ES-I3 (cell line): ENCODE measurements at regions not wholly inside any gene's neighbourhood (a gene's known extent, or its start where the extent isn't known, plus 50 kb on each side); places are given as distances from the start of the nearest gene placed in this dataset.
"Not testable (repeated sequence)": the region's sequence is repeated elsewhere in the genome, so short reads cannot be mapped to it uniquely, and the experiment has no call there.

Source experiments
- H3K36me3 ChIP-seq: 2 replicates; pipeline ENCODE4 v1.6.1; 2013; ENCODE audit warnings: mild to moderate bottlenecking, low read length, control low read depth, moderate library complexity; ENCODE audit not compliant: insufficient read depth
- H3K4me1 ChIP-seq: 2 replicates; pipeline ENCODE4 v1.6.1; 2013; ENCODE audit warnings: mild to moderate bottlenecking, control low read depth, low read length; ENCODE audit not compliant: insufficient read depth
- H3K9ac ChIP-seq: 2 replicates; pipeline ENCODE4 v1.6.1; 2013; ENCODE audit warnings: low read depth, mild to moderate bottlenecking, low read length, moderate library complexity
- H3K9me3 ChIP-seq: 2 replicates; pipeline ENCODE4 v1.6.1; 2013; ENCODE audit warnings: mild to moderate bottlenecking, low read length, moderate library complexity; ENCODE audit not compliant: control insufficient read depth, insufficient read depth

- no peaks in the 10 kb centered on the region for H3K9me3 ChIP-seq
- no peaks in the 10 kb centered on the region for H3K36me3 ChIP-seq
- H3K9ac ChIP-seq = no peak overlapping the region
- no peaks in the 10 kb centered on the region for H3K4me1 ChIP-seq
These were observed 82.8 kb downstream of the DISP1 start for GRCh38 chr1:222897527-222898190.

- no peaks in the 10 kb centered on the region for H3K9me3 ChIP-seq
- no peaks in the 10 kb centered on the region for H3K36me3 ChIP-seq
- H3K4me1 ChIP-seq = no peaks in the 10 kb centered on the region
- no peak overlapping the region for H3K9ac ChIP-seq
These were observed 83.3 kb downstream of the DISP1 start for GRCh38 chr1:222898191-222898527.

- Histone ChIP-seq H3K4me1 (no peaks in the 10 kb centered on the region), H3K9ac (no peak overlapping the region), H3K36me3 (no peaks in the 10 kb centered on the region), H3K9me3 (no peaks in the 10 kb centered on the region)
These were observed 84.6 kb downstream of the DISP1 start for GRCh38 chr1:222899471-222899870.

GRCh38 chr1:222904451-222904850, 89.6 kb downstream of the DISP1 start:
- no peaks in the 10 kb centered on the region for H3K36me3 ChIP-seq
- no peaks in the 10 kb centered on the region for H3K9me3 ChIP-seq
- no peaks in the 10 kb centered on the region for H3K4me1 ChIP-seq
- H3K9ac ChIP-seq = no peak overlapping the region

DNA sequence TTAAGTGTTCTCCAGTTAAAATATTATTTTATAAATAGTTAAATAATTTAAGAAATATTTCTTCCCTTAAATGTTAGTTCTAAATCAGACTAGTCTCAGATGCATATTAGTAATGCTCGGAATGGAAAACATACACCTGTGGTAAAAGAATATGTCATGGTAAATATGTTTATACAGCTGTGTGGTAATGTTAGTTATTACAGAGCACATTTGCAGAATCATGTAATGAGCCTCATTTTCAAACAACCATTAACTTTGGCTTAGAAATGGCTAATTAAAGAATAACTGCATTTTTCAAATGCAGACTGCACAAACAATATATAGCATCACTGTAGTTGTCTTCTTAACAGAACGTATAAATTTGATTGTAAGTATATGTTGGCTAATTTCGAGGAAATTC, 90.3 kb downstream of the DISP1 start:
- Histone ChIP-seq H3K9me3 (no peaks in the 10 kb centered on the region), H3K36me3 (no peaks in the 10 kb centered on the region)

GRCh38 chr1:222906271-222906739, 91.5 kb downstream of the DISP1 start:
- H3K4me1 ChIP-seq, H3K9ac ChIP-seq, H3K9me3 ChIP-seq, H3K36me3 ChIP-seq: not testable (repeated sequence)

More for the DNA sequence above, 90.3 kb downstream of the DISP1 start:
- Histone ChIP-seq H3K4me1 (no peaks in the 10 kb centered on the region), H3K9ac (no peak overlapping the region)

DNA sequence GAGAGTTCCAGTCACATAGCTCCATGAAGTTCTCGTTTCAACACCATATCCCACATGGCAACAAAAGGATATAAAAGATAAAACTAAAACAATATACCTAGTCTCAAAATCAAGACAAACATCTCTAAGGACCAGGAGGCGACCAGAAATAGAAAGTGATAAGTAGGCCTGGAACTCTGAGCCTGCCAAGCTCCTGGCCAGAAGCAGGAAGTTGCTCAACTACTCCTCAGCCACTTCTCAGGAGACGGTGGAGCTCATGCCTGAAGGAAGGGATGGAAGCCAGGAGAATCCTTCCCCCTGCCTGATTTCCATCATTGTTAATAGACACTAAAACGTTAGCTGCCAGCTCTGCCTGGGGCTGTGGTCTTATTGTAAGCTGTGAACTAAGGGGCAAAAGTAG, 94.7 kb downstream of the DISP1 start:
- H3K4me1 ChIP-seq = no peaks in the 10 kb centered on the region
- no peak overlapping the region for H3K9ac ChIP-seq
- no peaks in the 10 kb centered on the region for H3K36me3 ChIP-seq
- no peaks in the 10 kb centered on the region for H3K9me3 ChIP-seq

- H3K9me3 ChIP-seq = no peaks in the 10 kb centered on the region
- no peaks in the 10 kb centered on the region for H3K4me1 ChIP-seq
- no peaks in the 10 kb centered on the region for H3K36me3 ChIP-seq
- H3K9ac ChIP-seq = no peak overlapping the region
These were observed 95.9 kb downstream of the DISP1 start for GRCh38 chr1:222910699-222911098.

- H3K9ac ChIP-seq = no peak overlapping the region
- H3K4me1 ChIP-seq = no peaks in the 10 kb centered on the region
- H3K36me3 ChIP-seq = no peaks in the 10 kb centered on the region
- H3K9me3 ChIP-seq = no peaks in the 10 kb centered on the region; the same call in 1 of the 2 replicates
These were observed 97.0 kb downstream of the DISP1 start for GRCh38 chr1:222911866-222912265.

DNA sequence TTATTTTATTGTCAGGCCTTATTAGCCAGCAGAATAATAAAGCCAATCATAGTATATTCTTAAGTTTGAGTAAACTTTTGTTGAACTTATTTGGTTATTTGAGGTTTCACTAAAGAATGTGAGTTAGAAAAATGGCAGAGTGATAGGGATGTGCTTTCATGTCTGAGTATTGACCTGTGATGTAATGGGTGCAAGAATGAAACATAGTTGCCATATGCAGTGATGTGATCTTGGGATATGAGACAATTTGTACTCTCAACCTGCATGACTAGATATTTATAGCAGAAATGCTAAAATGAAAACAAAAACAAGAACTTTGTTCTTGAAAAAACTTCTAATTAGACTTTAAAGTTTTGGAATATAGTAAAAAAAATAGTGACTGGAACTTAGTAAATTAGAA, 97.9 kb downstream of the DISP1 start:
- no peaks in the 10 kb centered on the region for H3K36me3 ChIP-seq
- no peaks in the 10 kb centered on the region for H3K4me1 ChIP-seq
- no peak overlapping the region for H3K9ac ChIP-seq
- no peaks in the 10 kb centered on the region; the same call in 1 of the 2 replicates for H3K9me3 ChIP-seq

DNA sequence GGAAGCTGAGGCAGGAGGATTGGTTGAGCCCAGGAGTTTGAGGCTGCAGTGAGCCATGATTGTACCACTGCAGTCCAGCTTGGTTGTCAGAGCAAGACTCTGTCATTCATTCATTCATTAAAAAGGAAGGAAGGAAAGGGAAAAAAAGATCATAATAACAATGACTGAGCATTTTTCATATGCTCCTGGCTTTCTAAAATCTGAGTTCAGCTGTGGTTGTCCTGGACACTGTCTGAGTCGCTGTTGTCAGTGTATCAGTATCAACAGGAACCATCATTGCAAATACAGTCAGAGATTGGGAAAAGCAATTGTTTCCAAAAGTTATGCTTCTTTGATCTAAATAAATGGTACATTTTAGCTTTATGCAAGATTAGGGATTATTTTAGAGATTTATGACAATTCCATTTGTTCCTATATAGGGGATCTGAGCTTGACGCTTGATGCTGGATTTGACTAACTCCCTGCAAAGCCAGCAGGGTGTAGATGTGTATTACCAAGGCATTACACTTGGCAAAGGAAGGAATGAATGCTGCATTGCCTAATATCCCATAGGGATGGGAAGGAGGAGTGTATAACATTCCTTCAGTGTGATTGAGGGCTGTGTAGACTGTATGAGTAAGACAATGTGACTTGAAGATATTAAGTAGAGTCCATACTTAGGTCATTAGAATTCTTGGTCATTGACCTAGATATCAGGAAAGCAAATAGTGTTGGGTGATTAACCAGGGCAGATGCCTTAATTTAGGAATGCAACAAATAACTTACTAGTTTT, 100.2 kb downstream of the DISP1 start:
- no peaks in the 10 kb centered on the region; the same call in 1 of the 2 replicates for H3K9me3 ChIP-seq
- H3K4me1 ChIP-seq = no peaks in the 10 kb centered on the region
- H3K36me3 ChIP-seq = no peaks in the 10 kb centered on the region
- no peak overlapping the region for H3K9ac ChIP-seq

DNA sequence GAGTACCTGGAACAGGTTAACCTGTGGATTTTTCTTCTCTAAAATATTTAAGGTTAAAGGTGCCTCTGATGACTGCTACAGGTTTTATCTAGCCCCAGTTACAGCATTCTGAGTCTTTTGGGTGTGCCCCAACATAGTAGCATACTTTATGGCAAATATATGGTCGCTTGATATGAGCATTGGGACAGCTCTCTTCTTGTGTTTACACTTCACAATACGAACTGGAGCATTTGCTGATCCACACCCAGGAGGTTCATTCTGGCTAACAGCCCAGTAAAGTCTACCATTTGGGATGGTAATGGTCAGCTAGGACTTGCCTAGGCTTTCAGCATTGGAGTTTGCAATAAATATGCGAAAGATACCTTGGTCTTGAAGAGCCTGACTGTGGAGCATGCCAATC, 101.3 kb downstream of the DISP1 start:
- Histone ChIP-seq H3K36me3 (no peaks in the 10 kb centered on the region), H3K9me3 (no peaks in the 10 kb centered on the region; the same call in 1 of the 2 replicates), H3K9ac (no peak overlapping the region), H3K4me1 (no peaks in the 10 kb centered on the region)

DNA sequence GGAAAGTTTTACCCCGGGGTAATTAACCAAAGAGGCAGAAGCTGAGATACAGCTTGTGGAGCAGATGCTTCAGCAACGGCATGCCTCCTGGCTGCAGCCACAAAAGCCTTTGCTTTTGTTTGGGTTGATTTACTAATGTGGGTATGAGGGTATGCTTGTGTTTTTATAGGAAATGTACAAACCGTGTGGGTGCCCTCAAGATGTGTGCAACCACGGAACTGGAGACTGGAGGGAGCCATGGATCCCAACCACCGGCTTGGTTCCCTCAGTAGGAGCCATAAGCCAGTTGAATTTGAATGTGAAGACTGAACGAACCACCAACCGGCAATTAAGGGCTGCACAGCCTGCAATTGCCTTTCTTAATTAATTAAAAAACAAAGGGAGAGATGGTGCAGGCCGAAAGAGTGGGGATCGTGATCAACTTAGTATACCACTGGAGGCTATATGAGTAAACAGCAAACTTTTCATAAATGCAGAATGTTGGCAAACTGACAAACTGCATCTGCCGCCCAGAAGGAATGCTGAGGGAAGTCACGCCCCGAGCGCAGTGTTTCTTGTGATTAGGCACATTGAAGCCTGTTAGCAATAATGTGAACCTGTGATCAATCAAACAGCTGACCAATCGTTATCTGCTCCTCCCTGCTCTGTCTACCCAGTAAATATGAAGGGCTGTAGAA, 104.1 kb downstream of the DISP1 start:
- peaks cover 3% of the 10 kb centered on the region; the same call in 1 of the 2 replicates for H3K4me1 ChIP-seq
- no peak overlapping the region for H3K9ac ChIP-seq
- no peaks in the 10 kb centered on the region; the same call in 1 of the 2 replicates for H3K9me3 ChIP-seq
- H3K36me3 ChIP-seq = no peaks in the 10 kb centered on the region

- Histone ChIP-seq H3K4me1 (peaks cover 4% of the 10 kb centered on the region; the same call in 1 of the 2 replicates), H3K9me3 (no peaks in the 10 kb centered on the region; the same call in 1 of the 2 replicates), H3K9ac (no peak overlapping the region), H3K36me3 (no peaks in the 10 kb centered on the region)
These were observed 104.6 kb downstream of the DISP1 start for GRCh38 chr1:222919478-222919865.
